Activated naive CD8-positive, alpha-beta T cell treated with anti-CD3 and anti-CD28 coated beads for 36 hours (primary cell): ENCODE measurements at regions not wholly inside any gene's neighbourhood (a gene's known extent, or its start where the extent isn't known, plus 50 kb on each side); places are given as distances from the start of the nearest gene placed in this dataset.

ENCODE experiments used
- DNase-seq: peaks from one replicate; pipeline ENCODE4 v3.0.0; 2021
- H3K27ac Mint-ChIP-seq: one replicate; pipeline ENCODE4 v1.8.0; 2022; ENCODE audit warnings: mild to moderate bottlenecking, moderate library complexity, mixed read lengths
- H3K27me3 Mint-ChIP-seq: one replicate; pipeline ENCODE4 v1.8.0; 2022; ENCODE audit warnings: mild to moderate bottlenecking, mixed read lengths
- H3K36me3 Mint-ChIP-seq: one replicate; pipeline ENCODE4 v1.8.0; 2021; ENCODE audit warnings: mild to moderate bottlenecking, mixed read lengths
- H3K4me1 Mint-ChIP-seq: one replicate; pipeline ENCODE4 v1.8.0; 2021; ENCODE audit warnings: mixed read lengths
- H3K4me3 Mint-ChIP-seq: one replicate; pipeline ENCODE4 v1.8.0; 2022; ENCODE audit warnings: mild to moderate bottlenecking, moderate library complexity, mixed read lengths
- H3K9me3 Mint-ChIP-seq: one replicate; pipeline ENCODE4 v1.8.0; 2022; ENCODE audit warnings: mixed read lengths

GRCh38 chr10:20975236-20975635 is 78.1 kb upstream of the NEBL start:
- Mint-ChIP-seq H3K27me3 (no peaks in the 10 kb centered on the region), H3K4me1 (no peaks in the 10 kb centered on the region), H3K4me3 (no peak overlapping the region), H3K9me3 (peaks cover 3% of the 10 kb centered on the region), H3K27ac (no peak overlapping the region), H3K36me3 (no peaks in the 10 kb centered on the region)
- DNase-seq = no peak

- Mint-ChIP-seq H3K27ac (no peak overlapping the region), H3K4me1 (no peaks in the 10 kb centered on the region), H3K27me3 (no peaks in the 10 kb centered on the region), H3K9me3 (peaks cover 3% of the 10 kb centered on the region), H3K4me3 (no peak overlapping the region), H3K36me3 (no peaks in the 10 kb centered on the region)
- no peak for DNase-seq
Observed at GRCh38 chr10:20972925-20973324, 75.8 kb upstream of the NEBL start.

DNA sequence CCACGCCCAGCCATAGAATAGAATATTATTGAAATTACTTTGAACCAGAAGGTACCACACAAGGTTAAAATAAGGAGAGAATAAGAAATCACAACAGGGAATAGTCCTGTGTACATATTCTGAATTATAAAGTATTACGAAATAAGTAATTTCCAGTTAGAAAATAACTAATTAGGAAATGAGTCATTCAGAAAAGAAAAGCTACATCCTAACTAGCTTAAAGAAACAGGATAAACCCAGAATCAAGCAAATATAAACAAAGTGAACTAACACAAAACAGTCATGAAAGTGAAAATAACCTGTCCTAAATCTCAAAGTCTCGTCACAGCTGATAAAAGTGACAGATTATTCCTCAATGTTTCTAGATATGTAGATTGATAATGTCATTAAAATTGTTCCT is 74.8 kb upstream of the NEBL start:
- Mint-ChIP-seq H3K4me3 (no peak overlapping the region), H3K27ac (no peak overlapping the region), H3K36me3 (no peaks in the 10 kb centered on the region), H3K4me1 (no peaks in the 10 kb centered on the region), H3K27me3 (no peaks in the 10 kb centered on the region), H3K9me3 (peaks cover 3% of the 10 kb centered on the region)
- DNase-seq = no peak

DNA sequence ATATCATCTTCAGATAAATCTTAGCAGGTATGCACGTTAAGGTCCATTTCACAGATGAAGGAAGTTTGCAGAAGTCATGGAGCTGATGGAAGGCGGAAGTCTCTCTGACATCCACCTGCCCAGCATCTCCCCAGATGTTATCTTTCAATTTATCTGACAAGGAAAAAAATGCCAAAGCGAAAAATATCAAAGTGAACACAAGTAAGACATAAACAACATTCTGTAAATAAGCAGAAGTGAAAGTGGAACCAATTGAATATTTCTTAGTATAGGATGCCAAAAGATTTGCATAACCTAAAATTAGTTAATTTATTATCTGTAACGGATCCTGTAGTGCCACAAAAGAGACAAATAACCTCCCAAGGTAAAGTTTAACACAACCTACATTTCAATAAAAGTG is 73.6 kb upstream of the NEBL start:
- Mint-ChIP-seq H3K27me3 (no peaks in the 10 kb centered on the region), H3K27ac (no peak overlapping the region), H3K4me1 (no peaks in the 10 kb centered on the region), H3K4me3 (no peak overlapping the region), H3K36me3 (no peaks in the 10 kb centered on the region), H3K9me3 (no peaks in the 10 kb centered on the region)
- DNase-seq = no peak

DNA sequence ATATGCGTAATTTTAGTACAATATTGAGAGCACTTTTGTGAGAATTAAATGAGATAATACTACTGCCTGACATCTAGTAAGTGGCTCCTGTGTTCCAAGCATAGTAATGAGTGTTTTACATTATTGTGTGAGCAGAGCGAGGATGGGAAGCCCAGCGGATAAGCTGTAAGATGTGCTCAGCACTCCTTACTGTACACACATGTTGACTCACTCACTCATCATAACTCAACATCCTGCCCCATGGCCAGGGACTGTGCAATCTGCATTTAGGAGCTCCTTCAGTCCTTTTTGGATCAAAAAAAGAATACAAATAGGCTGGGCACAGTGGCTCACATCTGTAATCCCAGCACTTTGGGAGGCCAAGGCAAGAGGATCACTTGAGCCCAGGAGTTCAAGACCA is 72.9 kb upstream of the NEBL start:
- Mint-ChIP-seq H3K9me3 (no peaks in the 10 kb centered on the region), H3K36me3 (no peaks in the 10 kb centered on the region), H3K27me3 (no peaks in the 10 kb centered on the region), H3K4me3 (no peak overlapping the region), H3K4me1 (no peaks in the 10 kb centered on the region), H3K27ac (no peak overlapping the region)
- no peak for DNase-seq

GRCh38 chr10:20966426-20966825 is 69.3 kb upstream of the NEBL start:
- Mint-ChIP-seq H3K9me3 (no peaks in the 10 kb centered on the region), H3K4me3 (no peak overlapping the region), H3K27me3 (no peaks in the 10 kb centered on the region), H3K36me3 (no peaks in the 10 kb centered on the region), H3K27ac (no peak overlapping the region), H3K4me1 (no peaks in the 10 kb centered on the region)
- no peak for DNase-seq

DNA sequence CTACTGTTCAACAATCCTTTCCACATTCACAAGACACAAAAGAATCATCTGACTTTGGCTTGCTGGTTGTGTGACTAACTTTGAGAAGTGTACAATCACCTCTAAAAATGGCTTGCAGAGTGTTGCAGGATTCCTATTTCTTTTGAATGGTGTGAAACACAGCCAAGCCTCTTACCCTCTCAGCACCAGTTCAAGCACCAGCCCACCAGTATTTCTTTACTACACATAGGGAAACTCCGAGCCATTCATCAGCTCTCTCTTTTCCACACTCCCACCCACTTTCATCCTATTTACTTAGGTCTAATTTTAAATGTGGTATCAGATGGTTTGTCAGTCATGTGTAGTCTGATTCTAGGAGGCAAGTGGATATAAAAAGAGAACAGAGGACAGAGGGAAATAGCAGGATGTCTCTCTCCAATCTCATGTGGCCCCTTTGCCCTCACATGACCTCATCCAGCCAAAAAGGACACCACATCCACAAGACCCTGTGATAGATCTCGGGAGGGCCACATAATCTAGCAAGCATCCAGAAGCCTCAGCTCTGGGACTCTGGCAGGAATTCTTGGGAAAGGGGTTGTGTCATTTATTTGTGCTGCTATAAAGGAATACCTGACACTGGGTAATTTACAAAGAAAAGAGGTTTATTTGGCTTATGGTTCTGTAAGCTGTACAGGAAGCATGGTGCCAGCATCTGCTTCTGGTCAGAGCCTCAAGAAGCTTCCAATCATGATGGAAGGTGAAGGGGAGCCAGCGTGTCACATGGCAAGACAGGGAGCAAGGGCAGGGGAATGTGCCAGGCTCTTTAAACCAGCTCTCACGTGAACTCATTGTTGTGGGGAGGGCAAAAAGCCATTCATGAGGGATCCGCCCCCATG is 66.8 kb upstream of the NEBL start:
- no peaks in the 10 kb centered on the region for H3K9me3 Mint-ChIP-seq
- H3K36me3 Mint-ChIP-seq = no peaks in the 10 kb centered on the region
- H3K4me3 Mint-ChIP-seq = no peak overlapping the region
- H3K4me1 Mint-ChIP-seq = no peaks in the 10 kb centered on the region
- H3K27me3 Mint-ChIP-seq = no peaks in the 10 kb centered on the region
- DNase-seq = no peak
- H3K27ac Mint-ChIP-seq = no peak overlapping the region

- H3K27ac Mint-ChIP-seq = no peak overlapping the region
Observed at GRCh38 chr10:20963056-20963455, 65.9 kb upstream of the NEBL start.

GRCh38 chr10:20962165-20962564 is 65.1 kb upstream of the NEBL start:
- Mint-ChIP-seq H3K27ac (no peak overlapping the region), H3K27me3 (no peaks in the 10 kb centered on the region), H3K36me3 (no peaks in the 10 kb centered on the region), H3K9me3 (no peaks in the 10 kb centered on the region), H3K4me3 (no peak overlapping the region), H3K4me1 (no peaks in the 10 kb centered on the region)
- DNase-seq = no peak

More at GRCh38 chr10:20963056-20963455, 65.9 kb upstream of the NEBL start:
- Mint-ChIP-seq H3K27me3 (no peaks in the 10 kb centered on the region), H3K4me1 (no peaks in the 10 kb centered on the region), H3K36me3 (no peaks in the 10 kb centered on the region), H3K9me3 (no peaks in the 10 kb centered on the region), H3K4me3 (no peak overlapping the region)
- no peak for DNase-seq

DNA sequence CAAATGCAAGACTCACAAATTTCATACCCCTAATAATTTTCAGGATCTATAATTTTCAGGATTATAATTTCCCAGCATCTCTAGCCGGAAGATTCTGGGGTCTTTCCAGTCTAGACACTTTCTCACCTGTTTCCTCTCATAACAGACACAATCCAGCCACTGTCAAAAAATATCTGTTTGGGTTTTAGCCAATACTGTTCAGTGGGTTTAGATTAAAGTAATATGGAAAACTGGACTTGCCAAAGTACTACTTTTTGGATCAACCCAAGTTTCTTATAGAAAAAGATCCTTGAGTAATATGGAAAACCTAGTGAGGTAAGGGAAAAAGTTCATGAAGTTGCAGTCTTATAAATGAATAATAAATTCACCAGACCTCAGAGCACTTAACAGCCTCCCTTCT is 62.1 kb upstream of the NEBL start:
- Mint-ChIP-seq H3K4me1 (no peaks in the 10 kb centered on the region), H3K4me3 (no peak overlapping the region), H3K9me3 (no peaks in the 10 kb centered on the region), H3K27ac (no peak overlapping the region), H3K36me3 (no peaks in the 10 kb centered on the region), H3K27me3 (no peaks in the 10 kb centered on the region)
- DNase-seq = no peak

DNA sequence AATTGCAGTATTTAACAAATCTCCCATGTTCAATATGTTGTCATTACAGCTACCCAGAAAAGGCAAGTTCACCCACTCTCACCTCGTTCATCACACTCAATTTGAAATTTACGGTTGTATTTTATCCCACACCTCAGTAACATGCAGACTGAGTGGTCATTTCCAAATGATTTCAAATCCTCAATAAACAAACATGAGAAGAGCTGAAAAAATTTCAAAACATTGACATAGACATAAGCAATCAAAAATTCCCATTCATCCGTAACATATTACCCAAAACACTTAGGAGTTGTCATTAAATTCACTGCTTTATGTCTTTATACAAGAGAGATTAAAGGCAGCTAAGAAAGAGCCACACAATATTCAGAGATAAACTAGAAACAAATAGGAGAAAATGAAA is 61.7 kb upstream of the NEBL start:
- Mint-ChIP-seq H3K4me3 (no peak overlapping the region), H3K27me3 (no peaks in the 10 kb centered on the region), H3K4me1 (no peaks in the 10 kb centered on the region), H3K36me3 (no peaks in the 10 kb centered on the region), H3K27ac (no peak overlapping the region), H3K9me3 (no peaks in the 10 kb centered on the region)
- no peak for DNase-seq

DNA sequence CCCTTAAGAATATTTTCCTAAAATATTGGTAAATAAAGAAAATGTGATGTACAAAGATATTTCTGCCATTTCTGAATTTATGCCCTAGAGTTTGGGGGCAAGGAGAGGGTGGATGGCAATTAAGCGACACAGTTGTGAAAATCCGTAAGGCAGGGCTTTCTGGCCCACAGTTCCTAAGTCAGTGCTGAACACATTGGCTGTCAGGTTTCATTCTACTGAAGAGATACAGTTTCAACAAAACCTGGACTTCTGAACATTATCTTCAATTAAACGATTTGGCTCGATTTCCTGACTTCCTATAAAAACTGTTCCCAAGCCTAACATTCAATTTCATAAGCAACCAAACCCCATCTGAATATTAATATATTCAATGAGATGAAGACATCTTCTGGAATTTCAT is 61.1 kb upstream of the NEBL start:
- no peak overlapping the region for H3K4me3 Mint-ChIP-seq
- no peak overlapping the region for H3K27ac Mint-ChIP-seq
- no peaks in the 10 kb centered on the region for H3K9me3 Mint-ChIP-seq
- H3K4me1 Mint-ChIP-seq = no peaks in the 10 kb centered on the region
- no peaks in the 10 kb centered on the region for H3K27me3 Mint-ChIP-seq
- no peaks in the 10 kb centered on the region for H3K36me3 Mint-ChIP-seq
- DNase-seq = no peak

- Mint-ChIP-seq H3K27me3 (no peaks in the 10 kb centered on the region), H3K27ac (no peak overlapping the region), H3K4me1 (no peaks in the 10 kb centered on the region), H3K4me3 (no peak overlapping the region), H3K9me3 (no peaks in the 10 kb centered on the region), H3K36me3 (no peaks in the 10 kb centered on the region)
- DNase-seq = no peak
Observed at GRCh38 chr10:20957744-20958143, 60.6 kb upstream of the NEBL start.

DNA sequence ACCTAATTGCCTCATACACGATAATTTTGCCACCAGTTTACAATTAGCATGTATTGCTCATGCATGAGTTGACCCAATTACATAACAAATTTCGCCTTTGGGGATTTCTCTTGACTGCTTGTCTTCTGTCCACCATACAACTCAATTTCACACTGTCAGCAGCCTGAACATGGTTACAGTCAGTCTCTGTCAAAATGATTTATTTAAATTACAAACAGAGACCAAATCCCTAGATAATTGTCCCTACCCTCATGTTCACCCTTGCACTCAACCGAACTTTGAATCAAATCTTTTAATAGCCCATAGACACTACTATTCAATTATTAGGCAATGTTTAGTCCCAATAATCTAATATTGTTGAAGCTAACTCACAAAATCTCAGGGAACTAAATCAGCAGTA is 59.7 kb upstream of the NEBL start:
- no peak for DNase-seq
- no peaks in the 10 kb centered on the region for H3K36me3 Mint-ChIP-seq
- H3K9me3 Mint-ChIP-seq = no peaks in the 10 kb centered on the region
- no peak overlapping the region for H3K27ac Mint-ChIP-seq
- no peaks in the 10 kb centered on the region for H3K4me1 Mint-ChIP-seq
- no peak overlapping the region for H3K4me3 Mint-ChIP-seq
- no peaks in the 10 kb centered on the region for H3K27me3 Mint-ChIP-seq

- Mint-ChIP-seq H3K9me3 (no peaks in the 10 kb centered on the region), H3K4me3 (no peak overlapping the region), H3K27ac (no peak overlapping the region), H3K27me3 (no peaks in the 10 kb centered on the region), H3K4me1 (no peaks in the 10 kb centered on the region), H3K36me3 (no peaks in the 10 kb centered on the region)
- DNase-seq = no peak
Observed at GRCh38 chr10:20955355-20955893, 58.3 kb upstream of the NEBL start.

DNA sequence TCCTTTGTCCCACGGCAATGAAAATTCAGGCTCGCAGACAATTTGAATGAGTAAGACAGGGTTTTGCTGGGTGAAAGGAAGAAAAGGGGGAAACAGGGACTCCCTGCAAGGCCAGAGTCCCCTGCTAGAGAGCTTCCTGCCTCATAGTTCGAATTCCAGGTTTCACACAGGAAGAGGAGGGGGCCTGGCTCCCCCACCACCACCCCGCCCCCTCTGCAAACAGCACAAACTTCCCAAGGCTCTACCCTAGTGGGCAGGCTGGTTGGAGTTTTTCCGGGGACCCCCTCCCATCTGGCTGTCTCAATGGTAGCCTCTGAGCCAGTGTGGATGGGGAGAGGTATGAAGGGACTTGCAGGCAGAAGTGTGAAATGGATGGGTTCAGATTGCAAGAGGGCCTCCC is 57.4 kb upstream of the NEBL start:
- DNase-seq = no peak
- H3K4me1 Mint-ChIP-seq = no peaks in the 10 kb centered on the region
- no peak overlapping the region for H3K27ac Mint-ChIP-seq
- H3K36me3 Mint-ChIP-seq = no peaks in the 10 kb centered on the region
- no peaks in the 10 kb centered on the region for H3K27me3 Mint-ChIP-seq
- H3K9me3 Mint-ChIP-seq = no peaks in the 10 kb centered on the region
- H3K4me3 Mint-ChIP-seq = no peak overlapping the region
